ENCODE measurements at regions not wholly inside any gene's neighbourhood (a gene's known extent, or its start where the extent isn't known, plus 50 kb on each side); places are given as distances from the start of the nearest gene placed in this dataset.

GRCh38 chr9:38276771-38277439 is 115.6 kb upstream of the ALDH1B1 start:
- DNase-seq (ENCODE audit: low spot score), result no peak
- ChIA-PET POLR2A (no interaction called here), CTCF (interaction anchor here (1.7 kb wide), 1 partner anchor 140 kb away, joined by 4 read pairs; no protein-coding TSS in a partner anchor)
- no peak overlapping the region for H3K27ac Mint-ChIP-seq
- H3K27me3 Mint-ChIP-seq (ENCODE audit: low read depth), result peaks cover 40% of the 10 kb centered on the region
- peaks cover 12% of the 10 kb centered on the region for H3K4me1 Mint-ChIP-seq
- TF ChIP-seq ZBTB21 (CRISPR knock-in tag; IDR thresholded peaks at IDR 0.05; ENCODE audit: borderline replicate concordance) (no peak), ZNF423 (CRISPR knock-in tag; IDR thresholded peaks at IDR 0.05) (no peak), NFYB (CRISPR knock-in tag; conservative IDR thresholded peaks at IDR 0.05; ENCODE audit: low read depth) (no peak)
- H3K4me3 Mint-ChIP-seq, result no peak overlapping the region
- no peaks in the 10 kb centered on the region for H3K9me3 Mint-ChIP-seq
- no peak for ATAC-seq
- H3K36me3 Mint-ChIP-seq, result no peaks in the 10 kb centered on the region

GRCh38 chr9:38274800-38275199 is 117.7 kb upstream of the ALDH1B1 start:
- Mint-ChIP-seq H3K9me3 (no peaks in the 10 kb centered on the region), H3K4me3 (no peak overlapping the region), H3K27ac (no peak overlapping the region), H3K4me1 (peaks cover 12% of the 10 kb centered on the region), H3K36me3 (no peaks in the 10 kb centered on the region), H3K27me3 (ENCODE audit: low read depth) (peaks cover 32% of the 10 kb centered on the region)
- POLR2A ChIA-PET, result no interaction called here
- CTCF ChIA-PET, result no interaction called here
- DNase-seq (ENCODE audit: low spot score), result no peak
- ATAC-seq, result no peak
- TF ChIP-seq NR1H2 (CRISPR knock-in tag; IDR thresholded peaks at IDR 0.05) (no peak), IRF2 (CRISPR knock-in tag; IDR thresholded peaks at IDR 0.05; ENCODE audit: borderline replicate concordance, low read depth) (no peak), EMX1 (CRISPR knock-in tag; IDR thresholded peaks at IDR 0.05) (no peak), TCF7 (CRISPR knock-in tag; IDR thresholded peaks at IDR 0.05; ENCODE audit: low read depth) (no peak), PREB (CRISPR knock-in tag; IDR thresholded peaks at IDR 0.05; ENCODE audit: borderline replicate concordance) (no peak), ATF2 (CRISPR knock-in tag; IDR thresholded peaks at IDR 0.05; ENCODE audit: borderline replicate concordance, low read depth) (no peak), NFYB (CRISPR knock-in tag; conservative IDR thresholded peaks at IDR 0.05; ENCODE audit: low read depth) (no peak), NR3C1 (CRISPR knock-in tag; conservative IDR thresholded peaks at IDR 0.05; ENCODE audit: low read depth) (no peak), ESRRA (CRISPR knock-in tag; IDR thresholded peaks at IDR 0.05; ENCODE audit: borderline replicate concordance) (no peak), FOXP4 (CRISPR knock-in tag; IDR thresholded peaks at IDR 0.05) (no peak), ZNF532 (CRISPR knock-in tag; IDR thresholded peaks at IDR 0.05; ENCODE audit: borderline replicate concordance) (no peak), CTCF (IDR thresholded peaks at IDR 0.05) (no peak), ARID4B (CRISPR knock-in tag; IDR thresholded peaks at IDR 0.05; ENCODE audit: borderline replicate concordance) (no peak), MYBL2 (CRISPR knock-in tag; IDR thresholded peaks at IDR 0.05) (no peak), ERG (CRISPR knock-in tag; IDR thresholded peaks at IDR 0.05) (no peak)

Measured in WTC11 (cell line).